ENCODE measurements at regions not wholly inside any gene's neighbourhood (a gene's known extent, or its start where the extent isn't known, plus 50 kb on each side); places are given as distances from the start of the nearest gene placed in this dataset.

- no peak for TF ChIP-seq CTCF (IDR thresholded peaks at IDR 0.05)
- no peak for TF ChIP-seq POLR2A (IDR thresholded peaks at IDR 0.05)
- no peak for TF ChIP-seq EP300 (IDR thresholded peaks at IDR 0.05; ENCODE audit: low read depth)
- no peak for TF ChIP-seq POLR2AphosphoS5 (IDR thresholded peaks at IDR 0.05)
Measured at GRCh38 chr5:88957013-88957412, 74.0 kb upstream of the MEF2C start.
